ENCODE measurements at regions not wholly inside any gene's neighbourhood (a gene's known extent, or its start where the extent isn't known, plus 50 kb on each side); places are given as distances from the start of the nearest gene placed in this dataset.
A peak's percentile ranks its signal among the peaks of the same experiment; 100 is the strongest.

DNA sequence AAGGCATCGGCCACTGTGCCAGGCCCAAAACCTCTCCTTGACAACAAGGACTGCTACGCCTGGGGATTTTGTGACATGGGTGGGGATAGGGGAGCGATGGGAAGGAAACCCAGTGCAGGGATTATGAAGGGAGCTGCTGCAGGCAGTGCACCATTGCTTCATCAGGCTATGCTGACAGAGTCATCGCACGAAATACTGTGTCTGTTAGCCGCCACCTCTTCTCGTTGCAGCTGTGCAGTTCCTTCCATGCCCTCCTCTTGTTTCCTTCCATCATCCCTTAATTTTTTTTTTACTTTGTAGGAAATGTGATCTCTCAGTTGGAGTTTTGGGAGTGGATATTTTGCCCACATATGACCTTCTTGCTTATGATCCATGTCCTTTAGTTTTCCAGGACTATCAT, 178.7 kb downstream of the RFC3 start:
- Histone ChIP-seq H3K27ac (no peak overlapping the region), H3K36me3 (no peaks in the 10 kb centered on the region), H3K4me1 (no peaks in the 10 kb centered on the region), H3K4me3 (no peak overlapping the region), H3K9me3 (no peaks in the 10 kb centered on the region), H3K27me3 (no peaks in the 10 kb centered on the region)
- DNase-seq (no peak), FAIRE-seq (no peak), ATAC-seq (no peak)
- 88 to 96% methylated on average over 7 of the region's 7 CpGs for WGBS, 2 donors
- intact Hi-C loops (cut with DNase I) = no loop called here
- TF ChIP-seq, protein P1, sequence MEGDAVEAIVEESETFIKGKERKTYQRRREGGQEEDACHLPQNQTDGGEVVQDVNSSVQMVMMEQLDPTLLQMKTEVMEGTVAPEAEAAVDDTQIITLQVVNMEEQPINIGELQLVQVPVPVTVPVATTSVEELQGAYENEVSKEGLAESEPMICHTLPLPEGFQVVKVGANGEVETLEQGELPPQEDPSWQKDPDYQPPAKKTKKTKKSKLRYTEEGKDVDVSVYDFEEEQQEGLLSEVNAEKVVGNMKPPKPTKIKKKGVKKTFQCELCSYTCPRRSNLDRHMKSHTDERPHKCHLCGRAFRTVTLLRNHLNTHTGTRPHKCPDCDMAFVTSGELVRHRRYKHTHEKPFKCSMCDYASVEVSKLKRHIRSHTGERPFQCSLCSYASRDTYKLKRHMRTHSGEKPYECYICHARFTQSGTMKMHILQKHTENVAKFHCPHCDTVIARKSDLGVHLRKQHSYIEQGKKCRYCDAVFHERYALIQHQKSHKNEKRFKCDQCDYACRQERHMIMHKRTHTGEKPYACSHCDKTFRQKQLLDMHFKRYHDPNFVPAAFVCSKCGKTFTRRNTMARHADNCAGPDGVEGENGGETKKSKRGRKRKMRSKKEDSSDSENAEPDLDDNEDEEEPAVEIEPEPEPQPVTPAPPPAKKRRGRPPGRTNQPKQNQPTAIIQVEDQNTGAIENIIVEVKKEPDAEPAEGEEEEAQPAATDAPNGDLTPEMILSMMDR (IDR thresholded peaks at IDR 0.05) = no peak

DNA sequence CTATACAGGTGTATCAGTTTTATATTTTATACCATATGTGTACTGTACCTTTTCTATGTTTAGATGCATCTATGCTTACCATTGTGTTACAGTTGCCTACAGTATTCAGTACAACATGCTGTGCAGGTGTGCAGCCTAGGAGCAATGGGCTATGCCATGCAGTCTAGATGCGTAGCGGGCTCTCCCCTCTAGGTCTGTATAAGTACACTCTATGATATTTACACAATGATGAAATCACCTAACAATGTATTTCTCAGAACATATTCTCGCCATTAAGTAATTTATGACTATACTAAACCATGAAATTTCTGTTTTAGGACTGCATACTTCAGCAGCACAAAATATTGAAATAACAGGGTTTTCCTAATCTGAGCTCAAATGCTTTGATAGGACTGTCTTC, 179.6 kb downstream of the RFC3 start:
- Histone ChIP-seq H3K9me3 (no peaks in the 10 kb centered on the region), H3K27me3 (no peaks in the 10 kb centered on the region), H3K4me1 (no peaks in the 10 kb centered on the region), H3K36me3 (no peaks in the 10 kb centered on the region), H3K27ac (no peak overlapping the region), H3K4me3 (no peak overlapping the region)
- 91 to 94% methylated on average over 3 of the region's 3 CpGs for whole genome bisulfite sequencing, 2 donors
- no peak for FAIRE-seq
- no peak for ATAC-seq
- TF ChIP-seq, protein P1 (IDR thresholded peaks at IDR 0.05) = no peak
- no peak for DNase-seq
- intact Hi-C loops (cut with DNase I) = no loop called here

DNA sequence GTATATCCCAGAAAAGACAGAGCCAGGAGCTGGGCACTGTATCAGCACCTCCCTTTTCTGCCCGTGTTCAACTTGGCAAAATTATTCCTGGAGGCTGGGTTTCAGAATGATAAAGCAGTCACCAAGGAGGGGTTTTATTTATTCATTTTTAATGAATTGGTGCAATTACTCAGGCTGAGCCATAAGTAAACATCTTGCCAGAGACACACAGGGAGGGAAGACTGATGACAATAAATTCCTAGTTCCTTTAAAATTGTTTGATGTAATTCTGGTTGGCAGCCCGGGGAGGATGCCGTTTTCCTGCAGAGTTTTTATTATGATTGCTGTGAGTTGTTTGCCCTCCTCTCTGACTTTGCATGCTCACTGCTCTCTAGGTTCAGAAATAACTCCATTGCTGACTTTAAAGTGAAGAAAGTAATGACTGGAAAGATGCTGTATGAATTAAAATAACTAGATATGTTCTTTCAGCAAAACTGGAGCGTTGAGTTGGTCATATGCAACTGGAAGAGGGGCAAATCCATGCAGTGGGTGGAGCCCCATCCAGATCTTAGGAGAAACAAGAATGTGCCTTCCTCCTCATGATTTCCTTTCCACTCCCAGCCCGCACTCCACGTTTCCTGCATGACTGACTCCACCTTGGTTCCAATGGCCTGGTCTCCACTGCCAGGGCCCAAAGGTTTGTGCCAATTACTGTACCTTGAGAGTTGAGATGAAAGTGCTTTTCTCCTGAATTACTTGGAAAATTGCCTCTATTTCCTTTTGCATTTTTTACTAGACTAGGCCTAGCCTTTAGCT, 182.1 kb downstream of the RFC3 start:
- TF ChIP-seq, protein P1 (IDR thresholded peaks at IDR 0.05) = no peak
- no peaks in the 10 kb centered on the region for H3K27me3 ChIP-seq
- ATAC-seq (peak in 2 of 4 donors; percentile 12 to 20), DNase-seq (no peak), FAIRE-seq (no peak)
- intact Hi-C loops (cut with DNase I) = no loop called here
- 37 to 60% methylated on average over 6 of the region's 6 CpGs for WGBS, 2 donors
- H3K4me3 ChIP-seq = no peak overlapping the region
- H3K4me1 ChIP-seq = no peaks in the 10 kb centered on the region
- H3K9me3 ChIP-seq = no peaks in the 10 kb centered on the region
- no peaks in the 10 kb centered on the region for H3K36me3 ChIP-seq
- no peak overlapping the region for H3K27ac ChIP-seq

DNA sequence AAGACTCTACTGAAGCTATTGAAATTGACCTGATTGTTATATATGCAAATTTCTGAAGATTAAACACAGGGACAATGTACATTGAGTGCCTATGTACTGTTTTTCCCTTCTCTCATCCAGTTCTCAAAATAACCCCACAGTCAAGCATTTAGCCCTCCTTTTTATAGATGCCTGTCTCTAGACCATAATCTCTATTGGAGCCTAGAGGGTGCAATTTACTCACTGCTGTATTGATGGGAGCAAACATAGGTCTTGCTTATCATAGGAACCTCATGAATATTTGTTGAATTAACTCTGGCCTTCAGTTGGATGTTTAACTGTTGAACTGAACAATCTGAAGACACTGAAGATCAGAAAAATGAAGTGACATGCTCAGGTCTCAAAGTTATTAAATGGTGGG, 183.0 kb downstream of the RFC3 start:
- Histone ChIP-seq H3K9me3 (no peaks in the 10 kb centered on the region), H3K36me3 (no peaks in the 10 kb centered on the region), H3K27ac (no peak overlapping the region), H3K27me3 (no peaks in the 10 kb centered on the region), H3K4me1 (no peaks in the 10 kb centered on the region), H3K4me3 (no peak overlapping the region)
- intact Hi-C loops (cut with DNase I) = no loop called here
- FAIRE-seq = no peak
- TF ChIP-seq, protein P1 (IDR thresholded peaks at IDR 0.05) = no peak
- no peak for ATAC-seq
- DNase-seq = no peak

DNA sequence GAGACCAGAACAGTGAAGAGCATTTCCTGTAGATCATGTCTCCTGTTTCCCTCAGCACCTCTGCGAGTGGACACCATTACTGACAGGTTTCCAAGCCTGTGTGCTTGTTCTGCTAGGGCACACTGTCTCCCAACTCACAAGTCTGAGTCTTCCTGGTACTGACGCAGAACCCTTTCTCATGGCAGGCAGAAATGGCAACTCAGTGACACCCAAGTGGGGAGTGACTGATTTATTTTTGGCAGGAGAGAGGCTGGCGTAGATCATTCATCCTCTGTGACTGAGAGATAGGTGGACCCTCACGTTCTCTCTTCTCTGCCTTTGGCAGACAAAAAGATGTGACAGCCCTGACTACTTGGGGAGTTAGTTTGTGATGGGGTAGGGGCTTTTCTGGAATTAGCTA, 183.4 kb downstream of the RFC3 start:
- no peaks in the 10 kb centered on the region for H3K4me1 ChIP-seq
- H3K27me3 ChIP-seq = no peaks in the 10 kb centered on the region
- no peak overlapping the region for H3K4me3 ChIP-seq
- intact Hi-C loops (cut with DNase I) = no loop called here
- TF ChIP-seq, protein P1 (IDR thresholded peaks at IDR 0.05) = no peak
- WGBS, 2 donors = 90 to 92% methylated on average over 4 of the region's 4 CpGs
- FAIRE-seq (no peak), ATAC-seq (no peak), DNase-seq (no peak)
- H3K36me3 ChIP-seq = no peaks in the 10 kb centered on the region
- no peaks in the 10 kb centered on the region for H3K9me3 ChIP-seq
- H3K27ac ChIP-seq = no peak overlapping the region

All from pancreas (tissue), 10 donors.